Activated naive CD4-positive, alpha-beta T cell treated with anti-CD3 and anti-CD28 coated beads, Interleukin-2, amount 10 ng/mL, durations not matched to agents 7 days and 5 days (primary cell): ENCODE measurements at regions not wholly inside any gene's neighbourhood (a gene's known extent, or its start where the extent isn't known, plus 50 kb on each side); places are given as distances from the start of the nearest gene placed in this dataset.

Source experiments
- CTCF ChIA-PET: fragments of 350-600 bp; sonication (Branson Sonifier 250); formaldehyde crosslinking; loops from one replicate; lab custom pipeline; 2021; ENCODE audit warnings: antibody characterized with exemption; lab: Charles Lee
- DNase-seq: peaks from one replicate; pipeline ENCODE4 v3.0.0-alpha.2; 2020
- H3K27ac Mint-ChIP-seq: one replicate; pipeline ENCODE4 v1.8.0; 2021; ENCODE audit warnings: mild to moderate bottlenecking, moderate library complexity, mixed read lengths
- H3K27me3 Mint-ChIP-seq: one replicate; pipeline ENCODE4 v1.8.0; 2021; ENCODE audit warnings: mild to moderate bottlenecking, mixed read lengths
- H3K36me3 Mint-ChIP-seq: one replicate; pipeline ENCODE4 v1.8.0; 2021; ENCODE audit warnings: mixed read lengths
- H3K4me1 Mint-ChIP-seq: one replicate; pipeline ENCODE4 v1.8.0; 2021; ENCODE audit warnings: mixed read lengths
- H3K4me3 Mint-ChIP-seq: one replicate; pipeline ENCODE4 v1.8.0; 2021; ENCODE audit warnings: mild to moderate bottlenecking, moderate library complexity, mixed read lengths
- H3K9me3 Mint-ChIP-seq: one replicate; pipeline ENCODE4 v1.8.0; 2021; ENCODE audit warnings: mixed read lengths

GRCh38 chr7:98679741-98680140 is 62.7 kb downstream of the NPTX2 start:
- Mint-ChIP-seq H3K27ac (no peak overlapping the region), H3K36me3 (no peaks in the 10 kb centered on the region), H3K27me3 (peaks cover 7% of the 10 kb centered on the region), H3K9me3 (peaks cover 8% of the 10 kb centered on the region), H3K4me3 (no peak overlapping the region), H3K4me1 (no peaks in the 10 kb centered on the region)
- CTCF ChIA-PET = no interaction called here
- no peak for DNase-seq

GRCh38 chr7:98681511-98681910 is 64.4 kb downstream of the NPTX2 start:
- H3K9me3 Mint-ChIP-seq = peaks cover 25% of the 10 kb centered on the region
- H3K4me3 Mint-ChIP-seq = no peak overlapping the region
- no peaks in the 10 kb centered on the region for H3K4me1 Mint-ChIP-seq
- no peaks in the 10 kb centered on the region for H3K36me3 Mint-ChIP-seq
- CTCF ChIA-PET = no interaction called here
- H3K27me3 Mint-ChIP-seq = peaks cover 7% of the 10 kb centered on the region
- no peak for DNase-seq
- no peak overlapping the region for H3K27ac Mint-ChIP-seq

DNA sequence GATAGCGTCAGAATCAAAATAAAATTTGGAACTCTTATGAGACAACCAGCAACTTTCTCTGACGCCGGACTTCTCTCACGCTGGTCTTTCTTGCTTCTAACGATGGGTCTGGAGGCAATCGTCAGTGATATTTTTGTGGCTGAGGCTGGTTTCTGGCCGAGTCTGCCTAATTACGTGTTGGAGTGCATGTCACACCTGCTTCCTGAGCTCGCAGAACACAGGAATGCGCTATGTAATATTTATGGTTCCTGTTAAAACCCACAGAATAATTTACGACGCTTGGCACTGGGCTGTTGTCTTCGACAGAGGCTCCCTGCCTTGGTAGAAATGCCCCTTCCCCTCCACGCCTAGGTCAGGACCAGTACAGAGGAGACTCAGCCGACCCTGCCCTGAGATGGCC is 64.9 kb downstream of the NPTX2 start:
- Mint-ChIP-seq H3K4me3 (no peak overlapping the region), H3K27me3 (peaks cover 7% of the 10 kb centered on the region), H3K36me3 (no peaks in the 10 kb centered on the region), H3K27ac (no peak overlapping the region), H3K9me3 (peaks cover 28% of the 10 kb centered on the region), H3K4me1 (no peaks in the 10 kb centered on the region)
- CTCF ChIA-PET = no interaction called here
- no peak for DNase-seq

GRCh38 chr7:98683514-98683913 is 66.4 kb downstream of the NPTX2 start:
- no peak overlapping the region for H3K27ac Mint-ChIP-seq

DNA sequence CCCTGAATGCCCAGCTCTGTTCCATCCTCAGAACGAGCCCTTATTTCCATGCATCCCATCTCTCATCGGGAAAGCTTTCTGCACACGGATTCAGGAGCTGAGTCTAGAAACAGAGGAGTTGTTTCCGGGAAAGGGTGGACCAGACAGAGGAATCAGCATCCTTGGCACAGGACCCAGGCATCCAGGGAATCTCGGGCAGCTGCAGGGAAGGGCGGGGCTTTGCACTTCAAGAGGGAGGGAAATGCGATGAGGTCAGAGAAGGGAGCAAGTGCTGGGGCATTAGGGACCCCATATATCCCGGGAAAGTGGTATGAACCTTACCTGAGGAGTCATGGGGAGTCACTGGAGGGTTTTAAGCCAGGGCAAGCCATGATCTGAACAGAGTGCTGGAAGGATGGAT is 68.5 kb downstream of the NPTX2 start:
- Mint-ChIP-seq H3K27ac (no peak overlapping the region), H3K4me3 (no peak overlapping the region), H3K9me3 (peaks cover 38% of the 10 kb centered on the region), H3K27me3 (peaks cover 7% of the 10 kb centered on the region), H3K36me3 (no peaks in the 10 kb centered on the region), H3K4me1 (no peaks in the 10 kb centered on the region)
- DNase-seq = no peak
- CTCF ChIA-PET = no interaction called here

More at GRCh38 chr7:98683514-98683913, 66.4 kb downstream of the NPTX2 start:
- Mint-ChIP-seq H3K9me3 (peaks cover 34% of the 10 kb centered on the region), H3K4me1 (no peaks in the 10 kb centered on the region), H3K27me3 (peaks cover 7% of the 10 kb centered on the region), H3K4me3 (no peak overlapping the region), H3K36me3 (no peaks in the 10 kb centered on the region)
- DNase-seq = no peak
- CTCF ChIA-PET = interaction anchor here (1.2 kb wide), 1 partner anchor 158 kb away, joined by 3 read pairs; no protein-coding TSS in a partner anchor

DNA sequence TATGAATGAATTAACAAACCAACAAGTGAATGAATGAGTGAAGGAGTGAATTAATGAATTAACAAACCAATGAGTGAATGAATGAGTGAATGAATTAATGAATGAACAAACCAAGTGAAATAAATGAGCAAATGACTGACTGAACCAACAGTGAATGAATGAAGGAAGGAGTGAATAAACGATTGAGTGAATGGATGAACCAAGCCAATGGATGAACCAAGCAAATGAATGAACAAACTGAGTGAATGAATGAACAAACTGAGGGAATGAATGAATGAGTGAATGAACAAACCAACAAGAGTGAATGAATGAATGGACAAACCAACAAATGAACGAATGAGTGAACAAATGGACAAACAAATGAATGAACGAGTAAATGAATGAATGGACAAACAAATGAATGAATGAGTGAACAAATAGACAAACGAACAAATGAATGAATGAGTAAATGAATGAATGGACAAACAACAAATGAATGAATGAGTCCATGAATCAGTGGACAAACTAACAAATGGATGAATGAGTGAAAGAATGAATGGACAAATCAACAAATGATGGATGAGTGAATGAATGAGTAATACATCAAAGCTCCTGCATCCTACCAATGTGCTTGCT is 69.5 kb downstream of the NPTX2 start:
- no peaks in the 10 kb centered on the region for H3K4me1 Mint-ChIP-seq
- DNase-seq = no peak
- H3K4me3 Mint-ChIP-seq = no peak overlapping the region
- CTCF ChIA-PET = no interaction called here
- peaks cover 3% of the 10 kb centered on the region for H3K27me3 Mint-ChIP-seq
- H3K36me3 Mint-ChIP-seq = no peaks in the 10 kb centered on the region
- peaks cover 39% of the 10 kb centered on the region for H3K9me3 Mint-ChIP-seq
- no peak overlapping the region for H3K27ac Mint-ChIP-seq

GRCh38 chr7:98687111-98687751 is 70.1 kb downstream of the NPTX2 start:
- Mint-ChIP-seq H3K27me3 (no peaks in the 10 kb centered on the region), H3K36me3 (no peaks in the 10 kb centered on the region), H3K9me3 (peaks cover 43% of the 10 kb centered on the region), H3K4me3 (no peak overlapping the region), H3K27ac (no peak overlapping the region), H3K4me1 (no peaks in the 10 kb centered on the region)
- CTCF ChIA-PET = no interaction called here
- no peak for DNase-seq

DNA sequence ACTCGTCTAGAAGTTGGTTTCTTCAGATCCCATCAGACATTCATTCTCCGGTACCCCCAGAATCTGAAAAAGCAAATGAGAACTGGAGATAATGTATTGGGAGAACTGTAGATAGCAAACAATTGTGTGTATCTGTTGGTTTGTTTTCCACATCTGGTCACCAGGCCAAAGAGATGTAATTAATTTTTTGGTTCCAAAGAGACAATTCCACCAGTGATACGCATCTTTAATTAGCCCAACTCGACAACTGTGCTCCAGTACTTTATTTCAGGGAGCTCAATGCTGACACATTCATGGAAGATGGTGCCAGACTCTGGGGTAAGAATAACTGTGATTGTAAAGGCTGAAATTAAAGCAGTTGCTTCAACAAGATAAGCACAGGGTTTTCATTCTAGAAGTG is 74.5 kb downstream of the NPTX2 start:
- Mint-ChIP-seq H3K9me3 (peaks cover 35% of the 10 kb centered on the region), H3K27ac (no peak overlapping the region), H3K4me1 (no peaks in the 10 kb centered on the region), H3K27me3 (no peaks in the 10 kb centered on the region), H3K4me3 (no peak overlapping the region), H3K36me3 (no peaks in the 10 kb centered on the region)
- CTCF ChIA-PET = no interaction called here
- no peak for DNase-seq

- Mint-ChIP-seq H3K27me3 (no peaks in the 10 kb centered on the region), H3K4me1 (no peaks in the 10 kb centered on the region)
- CTCF ChIA-PET = no interaction called here
Measured at GRCh38 chr7:98697083-98697482, 80.0 kb downstream of the NPTX2 start.

GRCh38 chr7:98697485-98698240 is 80.6 kb downstream of the NPTX2 start:
- no peak for DNase-seq
- no peaks in the 10 kb centered on the region for H3K36me3 Mint-ChIP-seq
- CTCF ChIA-PET = no interaction called here
- peaks cover 11% of the 10 kb centered on the region for H3K9me3 Mint-ChIP-seq
- H3K27me3 Mint-ChIP-seq = no peaks in the 10 kb centered on the region
- H3K4me1 Mint-ChIP-seq = no peaks in the 10 kb centered on the region
- H3K27ac Mint-ChIP-seq = no peak overlapping the region
- no peak overlapping the region for H3K4me3 Mint-ChIP-seq

More at GRCh38 chr7:98697083-98697482, 80.0 kb downstream of the NPTX2 start:
- DNase-seq = no peak
- Mint-ChIP-seq H3K9me3 (peaks cover 14% of the 10 kb centered on the region), H3K4me3 (no peak overlapping the region), H3K27ac (no peak overlapping the region), H3K36me3 (no peaks in the 10 kb centered on the region)

- Mint-ChIP-seq H3K36me3 (no peaks in the 10 kb centered on the region), H3K4me3 (no peak overlapping the region), H3K27me3 (no peaks in the 10 kb centered on the region), H3K4me1 (no peaks in the 10 kb centered on the region), H3K27ac (no peak overlapping the region), H3K9me3 (peaks cover 8% of the 10 kb centered on the region)
- CTCF ChIA-PET = no interaction called here
- no peak for DNase-seq
Measured at GRCh38 chr7:98698976-98699375, 81.9 kb downstream of the NPTX2 start.

DNA sequence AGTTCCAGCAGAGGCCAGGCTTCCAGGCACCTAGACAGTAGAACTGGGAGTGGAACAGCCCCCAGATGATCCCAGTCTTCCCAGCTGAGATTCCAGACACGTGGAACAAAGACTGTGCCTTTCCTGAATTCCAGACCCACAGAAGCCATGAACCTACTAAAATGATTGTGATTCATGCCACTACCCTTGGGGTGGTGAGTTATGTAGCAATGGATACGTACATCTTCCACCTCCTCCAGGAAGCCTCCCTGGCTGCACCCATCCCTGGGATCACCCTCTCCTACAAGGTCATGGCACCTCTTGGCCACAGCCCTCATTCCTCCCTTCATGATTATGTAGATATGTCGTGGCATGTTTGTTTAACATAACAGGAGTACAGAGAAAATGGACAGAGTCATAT is 83.4 kb downstream of the NPTX2 start:
- Mint-ChIP-seq H3K36me3 (no peaks in the 10 kb centered on the region), H3K27me3 (no peaks in the 10 kb centered on the region), H3K4me1 (no peaks in the 10 kb centered on the region), H3K27ac (no peak overlapping the region), H3K9me3 (peaks cover 2% of the 10 kb centered on the region), H3K4me3 (no peak overlapping the region)
- CTCF ChIA-PET = no interaction called here
- no peak for DNase-seq

DNA sequence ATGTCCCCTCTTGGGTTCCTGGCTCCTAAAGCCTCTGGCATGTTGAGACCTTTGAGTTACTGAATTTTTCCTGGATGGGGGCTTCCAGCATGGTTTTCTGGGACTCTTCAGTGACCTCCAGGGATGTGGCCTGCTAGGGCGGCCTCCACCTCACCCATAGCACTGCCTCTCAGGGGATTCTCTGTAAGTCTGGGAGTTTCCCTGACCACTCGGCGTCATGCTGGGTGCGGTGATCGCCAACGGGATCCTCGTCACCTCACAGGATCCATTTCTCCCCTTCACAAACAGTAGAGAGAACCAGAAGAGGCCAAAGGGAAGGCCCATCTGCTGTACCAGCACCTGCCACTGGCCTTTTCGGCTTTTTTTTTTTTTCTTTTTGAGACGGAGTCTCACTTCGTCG is 84.3 kb downstream of the NPTX2 start:
- Mint-ChIP-seq H3K9me3 (peaks cover 2% of the 10 kb centered on the region), H3K27ac (no peak overlapping the region), H3K27me3 (no peaks in the 10 kb centered on the region), H3K4me1 (no peaks in the 10 kb centered on the region), H3K4me3 (no peak overlapping the region), H3K36me3 (no peaks in the 10 kb centered on the region)
- CTCF ChIA-PET = no interaction called here
- no peak for DNase-seq

DNA sequence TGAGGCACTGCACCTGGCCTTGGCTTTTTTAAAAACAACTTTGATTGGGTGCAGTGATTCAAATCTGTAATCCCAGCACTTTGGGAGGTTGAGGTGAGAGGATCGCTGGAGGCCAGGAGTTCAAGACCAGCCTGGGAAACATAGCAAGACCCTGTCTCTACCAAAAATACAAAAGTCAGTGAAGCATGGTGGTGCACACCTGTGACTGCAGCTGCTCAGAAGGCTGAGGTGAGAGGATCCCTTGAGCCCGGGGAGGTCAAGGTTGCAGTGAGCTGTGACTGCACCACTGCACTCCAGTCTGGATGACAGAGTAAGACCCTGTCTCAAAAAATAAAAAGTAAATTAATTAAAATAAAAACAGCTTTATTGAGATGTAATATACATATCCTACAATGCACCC is 84.9 kb downstream of the NPTX2 start:
- H3K4me1 Mint-ChIP-seq = no peaks in the 10 kb centered on the region
- no peaks in the 10 kb centered on the region for H3K27me3 Mint-ChIP-seq
- H3K27ac Mint-ChIP-seq = no peak overlapping the region
- no peak overlapping the region for H3K4me3 Mint-ChIP-seq
- DNase-seq = no peak
- CTCF ChIA-PET = no interaction called here
- peaks cover 2% of the 10 kb centered on the region for H3K9me3 Mint-ChIP-seq
- no peaks in the 10 kb centered on the region for H3K36me3 Mint-ChIP-seq

DNA sequence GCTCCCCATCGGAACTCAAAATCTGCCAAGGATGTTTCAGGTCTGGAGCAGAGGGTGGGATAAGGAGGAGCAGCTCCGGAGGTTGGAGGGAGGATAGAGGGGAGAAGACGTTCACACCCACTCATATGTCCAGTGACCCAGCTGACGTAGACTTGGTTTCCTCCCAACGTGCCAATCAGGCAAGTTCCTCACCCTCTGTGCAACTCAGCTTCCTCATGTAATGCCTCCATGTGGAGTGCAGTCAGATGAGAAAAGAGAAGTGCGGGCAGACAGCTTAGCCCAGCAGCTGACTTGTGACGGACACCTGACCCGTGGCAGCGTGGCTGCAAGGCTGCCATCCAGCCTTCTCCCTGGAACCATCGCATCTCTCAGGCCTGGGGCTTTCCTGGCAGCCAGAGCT is 86.8 kb downstream of the NPTX2 start:
- Mint-ChIP-seq H3K27me3 (no peaks in the 10 kb centered on the region), H3K9me3 (no peaks in the 10 kb centered on the region), H3K4me1 (no peaks in the 10 kb centered on the region), H3K27ac (no peak overlapping the region), H3K36me3 (no peaks in the 10 kb centered on the region), H3K4me3 (no peak overlapping the region)
- DNase-seq = no peak
- CTCF ChIA-PET = no interaction called here
